ENCODE measurements at regions not wholly inside any gene's neighbourhood (a gene's known extent, or its start where the extent isn't known, plus 50 kb on each side); places are given as distances from the start of the nearest gene placed in this dataset.
A peak's percentile ranks its signal among the peaks of the same experiment; 100 is the strongest.

- H3K9me3 ChIP-seq, result peaks cover 4% of the 10 kb centered on the region; the same call in 1 of the 2 replicates
- ChIA-PET POLR2A (no interaction called here), CTCF (no interaction called here)
- H3K36me3 Mint-ChIP-seq (ENCODE audit: insufficient read depth, unreplicated experiment), result no peaks in the 10 kb centered on the region
- H3K27me3 ChIP-seq (replicated peaks; ENCODE audit: control insufficient read depth, insufficient read depth, low read length), result no peaks in the 10 kb centered on the region
- peaks cover 9% of the 10 kb centered on the region for H3K9me3 Mint-ChIP-seq (ENCODE audit: unreplicated experiment)
- no TSS peak for BruUV-seq (replicated peaks)
- no peaks in the 10 kb centered on the region for H3K4me1 Mint-ChIP-seq (ENCODE audit: low read depth, unreplicated experiment)
- H3K4me1 ChIP-seq, result no peaks in the 10 kb centered on the region
- intact Hi-C loops (cut with micrococcal nuclease; ENCODE audit: unreplicated experiment), result no loop called here
- peaks cover 16% of the 10 kb centered on the region for H3K27me3 Mint-ChIP-seq (ENCODE audit: insufficient read depth, unreplicated experiment)
- H3K4me3 Mint-ChIP-seq (ENCODE audit: unreplicated experiment), result no peak overlapping the region
- H3K36me3 ChIP-seq (ENCODE audit: control insufficient read depth, insufficient read depth, low read length), result no peaks in the 10 kb centered on the region
- no peak overlapping the region for H3K4me3 ChIP-seq (ENCODE audit: low read depth, low read length)
- no peak overlapping the region for H3K27ac Mint-ChIP-seq (ENCODE audit: unreplicated experiment)
- no peak for TF ChIP-seq CTCF (IDR thresholded peaks at IDR 0.05; ENCODE audit: insufficient read depth in 1 of 2, low read depth in 1 of 2, low read length in 1 of 2, severe bottlenecking in 1 of 2, unreplicated experiment in 1 of 2)
- no peak for DNase-seq
Measured at GRCh38 chr5:175021841-175022625, 297.7 kb downstream of the MSX2 start.

- Mint-ChIP-seq H3K36me3 (ENCODE audit: insufficient read depth, unreplicated experiment) (no peaks in the 10 kb centered on the region), H3K27me3 (ENCODE audit: insufficient read depth, unreplicated experiment) (peaks cover 16% of the 10 kb centered on the region), H3K4me1 (ENCODE audit: low read depth, unreplicated experiment) (no peaks in the 10 kb centered on the region), H3K27ac (ENCODE audit: unreplicated experiment) (no peak overlapping the region), H3K9me3 (ENCODE audit: unreplicated experiment) (peaks cover 9% of the 10 kb centered on the region), H3K4me3 (ENCODE audit: unreplicated experiment) (no peak overlapping the region)
- DNase-seq, result no peak
- H3K36me3 ChIP-seq (ENCODE audit: control insufficient read depth, insufficient read depth, low read length), result no peaks in the 10 kb centered on the region
- no peak overlapping the region for H3K4me3 ChIP-seq (ENCODE audit: low read depth, low read length)
- TF ChIP-seq CTCF (IDR thresholded peaks at IDR 0.05; ENCODE audit: insufficient read depth in 1 of 2, low read depth in 1 of 2, low read length in 1 of 2, severe bottlenecking in 1 of 2, unreplicated experiment in 1 of 2), result no peak
- ChIA-PET POLR2A (no interaction called here), CTCF (no interaction called here)
- H3K9me3 ChIP-seq, result peaks cover 4% of the 10 kb centered on the region; the same call in 1 of the 2 replicates
- no peaks in the 10 kb centered on the region for H3K4me1 ChIP-seq
- H3K27me3 ChIP-seq (replicated peaks; ENCODE audit: control insufficient read depth, insufficient read depth, low read length), result no peaks in the 10 kb centered on the region
- intact Hi-C loops (cut with micrococcal nuclease; ENCODE audit: unreplicated experiment), result no loop called here
- BruUV-seq (replicated peaks), result no TSS peak
Measured at GRCh38 chr5:175021321-175021720, 296.9 kb downstream of the MSX2 start.

- no peaks in the 10 kb centered on the region for H3K36me3 Mint-ChIP-seq (ENCODE audit: insufficient read depth, unreplicated experiment)
- BruUV-seq (replicated peaks), result no TSS peak
- Histone ChIP-seq H3K36me3 (ENCODE audit: control insufficient read depth, insufficient read depth, low read length) (no peaks in the 10 kb centered on the region), H3K9me3 (no peaks in the 10 kb centered on the region), H3K27me3 (replicated peaks; ENCODE audit: control insufficient read depth, insufficient read depth, low read length) (no peaks in the 10 kb centered on the region), H3K4me1 (peaks cover 6% of the 10 kb centered on the region; the same call in 1 of the 2 replicates), H3K4me3 (ENCODE audit: low read depth, low read length) (no peak overlapping the region)
- TF ChIP-seq CTCF (IDR thresholded peaks at IDR 0.05; ENCODE audit: insufficient read depth in 1 of 2, low read depth in 1 of 2, low read length in 1 of 2, severe bottlenecking in 1 of 2, unreplicated experiment in 1 of 2), result no peak
- peak; percentile 43 to 44 for DNase-seq
- ChIA-PET CTCF (no interaction called here), POLR2A (no interaction called here)
- intact Hi-C loops (cut with micrococcal nuclease; ENCODE audit: unreplicated experiment), result no loop called here
- no peak overlapping the region for H3K27ac Mint-ChIP-seq (ENCODE audit: unreplicated experiment)
- peaks cover 9% of the 10 kb centered on the region for H3K27me3 Mint-ChIP-seq (ENCODE audit: insufficient read depth, unreplicated experiment)
- no peaks in the 10 kb centered on the region for H3K4me1 Mint-ChIP-seq (ENCODE audit: low read depth, unreplicated experiment)
- no peaks in the 10 kb centered on the region for H3K9me3 Mint-ChIP-seq (ENCODE audit: unreplicated experiment)
- no peak overlapping the region for H3K4me3 Mint-ChIP-seq (ENCODE audit: unreplicated experiment)
Measured at GRCh38 chr5:175015028-175015685, 290.8 kb downstream of the MSX2 start.
